HFFc6 (cell line): ENCODE measurements at regions not wholly inside any gene's neighbourhood (a gene's known extent, or its start where the extent isn't known, plus 50 kb on each side); places are given as distances from the start of the nearest gene placed in this dataset.

Experiments used
- DNase-seq: peaks from one replicate; pipeline ENCODE4 v3.0.0-alpha.2; 2018
- H3K27ac Mint-ChIP-seq: 2 replicates; pipeline ENCODE4 v1.8.0; 2020; ENCODE audit warnings: mild to moderate bottlenecking, mixed read lengths
- H3K27me3 Mint-ChIP-seq: 2 replicates; pipeline ENCODE4 v1.8.0; 2021; ENCODE audit warnings: mild to moderate bottlenecking, moderate library complexity, mixed read lengths; ENCODE audit not compliant: insufficient read depth
- H3K36me3 Mint-ChIP-seq: 2 replicates; pipeline ENCODE4 v1.8.0; 2021; ENCODE audit warnings: low read depth, mixed read lengths
- H3K4me1 Mint-ChIP-seq: 2 replicates; pipeline ENCODE4 v1.8.0; 2020; ENCODE audit warnings: low read depth, mixed read lengths
- H3K4me3 Mint-ChIP-seq: 2 replicates; pipeline ENCODE4 v1.8.0; 2020; ENCODE audit warnings: mild to moderate bottlenecking, moderate library complexity, mixed read lengths
- H3K9me3 Mint-ChIP-seq: 2 replicates; pipeline ENCODE4 v1.8.0; 2020; ENCODE audit warnings: mild to moderate bottlenecking, mixed read lengths
- CTCF ChIP-seq: fragments of 200-600 bp; sonication (generic); IDR thresholded peaks from 2 replicates; pipeline ENCODE4 v1.5.0; 2021; ENCODE audit warnings: antibody characterized with exemption, mild to moderate bottlenecking

GRCh38 chr21:35692311-35692710 lies 368.0 kb downstream of the SETD4 start:
- no peak overlapping the region for H3K27ac Mint-ChIP-seq
- no peaks in the 10 kb centered on the region for H3K36me3 Mint-ChIP-seq

DNA sequence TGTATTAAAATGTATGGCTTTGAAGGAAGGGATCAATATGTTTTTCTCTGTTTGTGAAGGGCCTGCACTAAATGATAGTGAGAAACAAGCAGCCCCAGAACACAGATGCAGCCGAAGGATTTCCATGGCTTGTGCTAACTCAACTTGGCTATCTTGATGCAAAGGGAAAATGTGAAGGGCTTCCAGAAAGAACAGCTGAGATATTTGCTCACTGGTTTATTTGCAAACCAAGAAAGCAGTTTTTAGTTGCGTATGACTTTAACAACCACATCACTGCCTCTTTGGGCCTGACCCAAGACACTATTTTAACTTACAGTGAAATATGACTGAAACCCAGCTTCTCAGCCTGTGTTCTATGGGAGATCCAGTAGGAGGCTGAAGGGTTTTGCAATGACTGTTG lies 369.9 kb downstream of the SETD4 start:
- H3K4me1 Mint-ChIP-seq = peaks cover 16% of the 10 kb centered on the region; the same call in 1 of the 2 replicates
- H3K27ac Mint-ChIP-seq = no peak overlapping the region
- H3K27me3 Mint-ChIP-seq = peaks cover 10% of the 10 kb centered on the region
- TF ChIP-seq CTCF = no peak
- DNase-seq = no peak
- no peaks in the 10 kb centered on the region for H3K36me3 Mint-ChIP-seq
- H3K9me3 Mint-ChIP-seq = no peaks in the 10 kb centered on the region
- no peak overlapping the region for H3K4me3 Mint-ChIP-seq

More at GRCh38 chr21:35692311-35692710, 368.0 kb downstream of the SETD4 start:
- peaks cover 12% of the 10 kb centered on the region; the same call in 1 of the 2 replicates for H3K4me1 Mint-ChIP-seq
- no peak overlapping the region for H3K4me3 Mint-ChIP-seq
- no peak for TF ChIP-seq CTCF
- H3K9me3 Mint-ChIP-seq = no peaks in the 10 kb centered on the region
- DNase-seq = no peak
- H3K27me3 Mint-ChIP-seq = peaks cover 6% of the 10 kb centered on the region

- DNase-seq = no peak
- TF ChIP-seq CTCF = no peak
- peaks cover 10% of the 10 kb centered on the region for H3K27me3 Mint-ChIP-seq
- H3K4me1 Mint-ChIP-seq = peaks cover 20% of the 10 kb centered on the region
- H3K4me3 Mint-ChIP-seq = no peak overlapping the region
- H3K9me3 Mint-ChIP-seq = no peaks in the 10 kb centered on the region
- H3K27ac Mint-ChIP-seq = no peak overlapping the region
- H3K36me3 Mint-ChIP-seq = no peaks in the 10 kb centered on the region
Measured at GRCh38 chr21:35686156-35686555, 374.2 kb downstream of the SETD4 start.

- Mint-ChIP-seq H3K27me3 (peaks cover 7% of the 10 kb centered on the region), H3K4me3 (no peak overlapping the region), H3K9me3 (no peaks in the 10 kb centered on the region), H3K27ac (no peak overlapping the region), H3K4me1 (peaks cover 20% of the 10 kb centered on the region), H3K36me3 (no peaks in the 10 kb centered on the region)
- DNase-seq = no peak
- no peak for TF ChIP-seq CTCF
Measured at GRCh38 chr21:35683664-35684304, 376.5 kb downstream of the SETD4 start.

GRCh38 chr21:35682904-35683549 lies 377.3 kb downstream of the SETD4 start:
- no peak overlapping the region for H3K27ac Mint-ChIP-seq
- no peak for TF ChIP-seq CTCF
- DNase-seq = no peak
- H3K4me3 Mint-ChIP-seq = no peak overlapping the region
- peaks cover 20% of the 10 kb centered on the region for H3K4me1 Mint-ChIP-seq
- peaks cover 7% of the 10 kb centered on the region for H3K27me3 Mint-ChIP-seq
- no peaks in the 10 kb centered on the region for H3K36me3 Mint-ChIP-seq
- H3K9me3 Mint-ChIP-seq = no peaks in the 10 kb centered on the region
